A549 (cell line): ENCODE measurements at regions not wholly inside any gene's neighbourhood (a gene's known extent, or its start where the extent isn't known, plus 50 kb on each side); places are given as distances from the start of the nearest gene placed in this dataset.

Experiments used
- CEBPB ChIP-seq, 2 experiments: fragments of >200 bp in 1 of 2; sonication (Bioruptor Twin) in 1 of 2; formaldehyde crosslinking in 1 of 2; IDR thresholded peaks; 2 replicates each; pipeline ENCODE4 v1.6.1; 2012 to 2016
- CTCF ChIP-seq: fragments of >200 bp; sonication (Bioruptor Twin); formaldehyde crosslinking; IDR thresholded peaks from 3 replicates; pipeline ENCODE4 v1.5.1; 2016
- EP300 ChIP-seq, 2 experiments: fragments of >200 bp; sonication (Bioruptor Twin); formaldehyde crosslinking; IDR thresholded peaks; 2 replicates in 1 of 2; 3 replicates in 1 of 2; pipeline ENCODE4 v1.6.1; 2016 to 2017
- JUN ChIP-seq, 2 experiments: fragments of >200 bp; sonication (Bioruptor Twin); formaldehyde crosslinking; IDR thresholded peaks; 2 replicates in 1 of 2; 3 replicates in 1 of 2; pipeline ENCODE4 v1.6.1; 2016 to 2017
- MAFK ChIP-seq: fragments of 450-650 bp; IDR thresholded peaks from 2 replicates; pipeline ENCODE4 v1.6.1; 2014; ENCODE audit not compliant: partially characterized antibody
- MAX ChIP-seq: IDR thresholded peaks from 2 replicates; pipeline ENCODE4 v1.6.1; 2012
- NFE2L2 ChIP-seq: fragments of 150-350 bp; conservative IDR thresholded peaks from 2 replicates; pipeline ENCODE4 v1.6.1; 2014; ENCODE audit warnings: low read length
- POLR2A ChIP-seq: IDR thresholded peaks from 2 replicates; pipeline ENCODE4 v1.6.1; 2012; ENCODE audit warnings: mild to moderate bottlenecking, low read length
- RAD21 ChIP-seq, 2 experiments: fragments of >200 bp in 1 of 2; sonication (Bioruptor Twin) in 1 of 2; formaldehyde crosslinking in 1 of 2; IDR thresholded peaks in 1 of 2; conservative IDR thresholded peaks in 1 of 2; 2 replicates in 1 of 2; 3 replicates in 1 of 2; pipeline ENCODE4 v1.6.1; 2012 to 2018; ENCODE audit warnings: inconsistent platforms in 1 of 2
- RFX5 ChIP-seq: fragments of 450-650 bp; IDR thresholded peaks from 2 replicates; pipeline ENCODE4 v1.7.1; 2014; ENCODE audit warnings: antibody characterized with exemption, mild to moderate bottlenecking, moderate library complexity
- RNF2 ChIP-seq: fragments of 200-600 bp; sonication (generic); IDR thresholded peaks from 2 replicates; pipeline ENCODE4 v1.6.1; 2016; ENCODE audit warnings: low read depth, mild to moderate bottlenecking, antibody characterized with exemption, moderate library complexity, borderline replicate concordance
- SMC3 ChIP-seq: fragments of >200 bp; sonication (Bioruptor Twin); formaldehyde crosslinking; IDR thresholded peaks from 3 replicates; pipeline ENCODE4 v1.6.1; 2018; ENCODE audit warnings: inconsistent platforms
- ZC3H11A ChIP-seq: fragments of 450-650 bp; IDR thresholded peaks from 2 replicates; pipeline ENCODE4 v1.6.1; 2014; ENCODE audit warnings: antibody characterized with exemption, mild to moderate bottlenecking
- ZFP36 ChIP-seq: fragments of 450-650 bp; IDR thresholded peaks from 2 replicates; pipeline ENCODE4 v1.6.1; 2014; ENCODE audit warnings: borderline replicate concordance; ENCODE audit not compliant: partially characterized antibody

DNA sequence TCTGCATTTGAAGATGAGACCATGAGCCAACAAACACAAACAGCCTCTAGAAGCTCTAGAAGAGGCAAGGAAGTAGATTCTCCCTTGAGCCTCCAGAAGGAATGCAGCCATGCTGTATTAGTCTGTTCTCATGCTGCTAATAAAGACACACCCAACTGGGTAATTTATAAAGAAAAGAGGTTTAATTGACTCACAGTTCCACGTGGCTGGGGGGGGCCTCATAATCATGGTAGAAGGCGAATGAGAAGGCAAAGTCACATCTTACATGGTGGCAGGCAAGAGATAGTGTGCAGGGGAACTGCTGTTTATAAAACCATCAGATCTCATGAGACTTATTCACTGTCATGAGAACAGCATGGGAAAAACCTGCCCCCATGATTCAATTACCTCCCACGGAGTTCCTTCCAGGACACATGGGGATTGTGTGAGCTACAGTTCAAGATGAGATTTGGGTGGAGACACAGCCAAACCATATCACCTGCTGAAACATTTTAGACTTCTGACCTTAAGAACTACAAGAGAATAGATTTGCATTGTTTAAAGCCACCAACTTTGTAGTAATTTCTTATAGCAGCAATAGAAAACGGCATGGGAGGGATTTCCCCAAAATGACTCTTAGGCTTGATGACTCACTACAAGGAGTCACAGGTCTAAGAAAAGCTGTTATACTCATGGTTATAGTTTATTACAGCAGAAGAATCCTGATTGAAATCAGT is 284.4 kb upstream of the SFRP2 start:
- no peak for TF ChIP-seq EP300 (IDR thresholded peaks at IDR 0.05)
- no peak for TF ChIP-seq POLR2A
- TF ChIP-seq RAD21 (conservative IDR thresholded peaks at IDR 0.05 in 1 of 2, IDR thresholded peaks at IDR 0.05 in 1 of 2), result no peak
- no peak for TF ChIP-seq ZC3H11A
- no peak for TF ChIP-seq MAX
- no peak for TF ChIP-seq CTCF
- no peak for TF ChIP-seq ZFP36
- TF ChIP-seq JUN (IDR thresholded peaks at IDR 0.05), result no peak
- TF ChIP-seq RFX5, result no peak
- no peak for TF ChIP-seq RNF2
- no peak for TF ChIP-seq NFE2L2
- TF ChIP-seq SMC3, result no peak
- no peak for TF ChIP-seq CEBPB (IDR thresholded peaks at IDR 0.05)
- TF ChIP-seq MAFK, result no peak
